ENCODE measurements at regions not wholly inside any gene's neighbourhood (a gene's known extent, or its start where the extent isn't known, plus 50 kb on each side); places are given as distances from the start of the nearest gene placed in this dataset.

DNA sequence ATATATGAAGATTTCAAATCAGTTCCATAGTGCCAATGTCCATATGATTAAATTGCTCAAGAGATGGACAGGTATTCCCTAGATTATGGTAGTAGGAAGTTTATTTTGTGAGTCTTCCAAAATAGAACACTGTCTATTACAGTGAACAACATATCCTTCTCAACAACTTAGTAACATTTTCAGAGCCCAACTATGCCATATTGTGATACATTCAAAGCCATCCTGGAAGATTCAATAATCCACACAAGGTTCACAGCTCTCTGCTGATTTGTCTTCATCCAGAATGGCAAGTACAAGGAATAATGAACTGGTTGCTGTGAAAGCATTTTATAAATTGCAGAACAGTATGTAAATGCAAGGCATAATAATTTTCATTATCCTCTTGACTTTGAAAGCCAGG is 213.9 kb downstream of the CHRM2 start:
- H3K4me2 ChIP-seq (ENCODE audit: insufficient read depth, low read length), result no peak overlapping the region
- intact Hi-C loops (cut with micrococcal nuclease) (no loop called here), dilution Hi-C loops (cut with MboI; ENCODE audit: extremely low pct_ligation_motif_present, low sequenced_read_pairs) (no loop called here)
- BruUV-seq (replicated peaks), result no TSS peak
- no peak overlapping the region for H3K27ac ChIP-seq (ENCODE audit: insufficient read depth, low read depth, low read length)
- TF ChIP-seq EZH2 (IDR thresholded peaks at IDR 0.05; ENCODE audit: borderline replicate concordance, low read depth, low read length, severe bottlenecking) (no peak), GATA2 (IDR thresholded peaks at IDR 0.05; ENCODE audit: insufficient read depth, insufficient read length, low read depth, low read length) (no peak), CTCF (IDR thresholded peaks at IDR 0.05; ENCODE audit: extremely low read depth in 1 of 2, insufficient read depth in 1 of 2, low read depth in 1 of 2, low read length in 2 of 2) (no peak), POLR2A (IDR thresholded peaks at IDR 0.05; ENCODE audit: low read depth, low read length) (no peak), MYC (IDR thresholded peaks at IDR 0.05; ENCODE audit: low read depth, low read length) (no peak), JUN (IDR thresholded peaks at IDR 0.05; ENCODE audit: borderline replicate concordance, insufficient read depth, insufficient read length, low read depth) (no peak), POLR2AphosphoS5 (IDR thresholded peaks at IDR 0.05; ENCODE audit: insufficient read depth, low read depth, low read length) (no peak), FOS (IDR thresholded peaks at IDR 0.05; ENCODE audit: borderline replicate concordance, insufficient read depth, low read length) (no peak)
- TF ChIP-seq, protein P1, sequence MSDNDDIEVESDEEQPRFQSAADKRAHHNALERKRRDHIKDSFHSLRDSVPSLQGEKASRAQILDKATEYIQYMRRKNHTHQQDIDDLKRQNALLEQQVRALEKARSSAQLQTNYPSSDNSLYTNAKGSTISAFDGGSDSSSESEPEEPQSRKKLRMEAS (IDR thresholded peaks at IDR 0.05; ENCODE audit: insufficient read depth, insufficient read length), result no peak
- H2AFZ ChIP-seq (ENCODE audit: low read depth, low read length), result no peak overlapping the region
- no peaks in the 10 kb centered on the region for H3K79me2 ChIP-seq (ENCODE audit: control insufficient read depth, insufficient read depth, low read length)
- no peaks in the 10 kb centered on the region for H3K27me3 ChIP-seq (ENCODE audit: control insufficient read depth in 2 of 2, insufficient read depth in 2 of 2, low read length in 2 of 2)
- DNase-seq (ENCODE audit: low read depth, low spot score), result no peak
- no peaks in the 10 kb centered on the region for H4K20me1 ChIP-seq (replicated peaks; ENCODE audit: control insufficient read depth, extremely low read depth, insufficient read depth, low read length)
- CTCF ChIA-PET, result interaction anchor here (0.5 kb wide), 1 partner anchor 1402 kb away, joined by 4 read pairs; no protein-coding TSS in a partner anchor
- no peak for FAIRE-seq
- H3K9me3 ChIP-seq (replicated peaks; ENCODE audit: control insufficient read depth, insufficient read depth, low read length), result no peaks in the 10 kb centered on the region
- H3K9ac ChIP-seq (replicated peaks; ENCODE audit: extremely low read depth, insufficient read depth, low read length), result no peak overlapping the region
- no peaks in the 10 kb centered on the region for H3K9me1 ChIP-seq (replicated peaks; ENCODE audit: control insufficient read depth, extremely low read depth, insufficient read depth, low read length)
- POLR2A ChIA-PET, result no interaction called here
- no peak overlapping the region for H3K4me3 ChIP-seq (replicated peaks in 1 of 3; ENCODE audit: insufficient read depth in 1 of 3, low read depth in 1 of 3, low read length in 3 of 3)
- no peaks in the 10 kb centered on the region for H3K4me1 ChIP-seq (ENCODE audit: control insufficient read depth, extremely low read depth, insufficient read depth, low read length)
- no peaks in the 10 kb centered on the region for H3K36me3 ChIP-seq (ENCODE audit: control insufficient read depth in 2 of 2, extremely low read depth in 1 of 2, insufficient read depth in 2 of 2, low read length in 2 of 2)
